ENCODE measurements at regions not wholly inside any gene's neighbourhood (a gene's known extent, or its start where the extent isn't known, plus 50 kb on each side); places are given as distances from the start of the nearest gene placed in this dataset.

- TF ChIP-seq REST (IDR thresholded peaks at IDR 0.05) (no peak), POLR2A (IDR thresholded peaks at IDR 0.05; ENCODE audit: low read length) (no peak), EP300 (IDR thresholded peaks at IDR 0.05) (no peak)
Observed at GRCh38 chr15:69524814-69525213, 72.2 kb downstream of the RPLP1 start (continued).

GRCh38 chr15:69525543-69525942, 72.9 kb downstream of the RPLP1 start:
- H3K4me1 ChIP-seq: peaks cover 11% of the 10 kb centered on the region; the same call in 2 of the 3 replicates
- no peak overlapping the region for H3K27ac ChIP-seq
- ATAC-seq (no peak), FAIRE-seq (no peak), DNase-seq (ENCODE audit: low read depth in 1 of 2, low spot score in 1 of 2) (no peak)
- H3K4me2 ChIP-seq: no peak overlapping the region
- 89% methylated on average over 6 of the region's 6 CpGs for WGBS (ENCODE audit: missing lambda C conversion rate)
- no peaks in the 10 kb centered on the region for H3K9me3 ChIP-seq
- TF ChIP-seq ATOH8 (CRISPR knock-in tag; IDR thresholded peaks at IDR 0.05; ENCODE audit: low read depth) (no peak), MAX (IDR thresholded peaks at IDR 0.05) (no peak), HMGXB4 (CRISPR knock-in tag; IDR thresholded peaks at IDR 0.05; ENCODE audit: borderline replicate concordance) (no peak), BCL3 (IDR thresholded peaks at IDR 0.05) (no peak), USF2 (IDR thresholded peaks at IDR 0.05) (no peak), MAZ (IDR thresholded peaks at IDR 0.05; ENCODE audit: borderline replicate concordance, low read depth, low read length) (no peak), ZSCAN20 (CRISPR knock-in tag; IDR thresholded peaks at IDR 0.05) (no peak), E2F6 (IDR thresholded peaks at IDR 0.05; ENCODE audit: borderline replicate concordance, low read depth) (no peak), ZNF302 (CRISPR knock-in tag; IDR thresholded peaks at IDR 0.05) (no peak), EHMT2 (IDR thresholded peaks at IDR 0.05; ENCODE audit: low read depth) (no peak), MAFK (IDR thresholded peaks at IDR 0.05; ENCODE audit: partially characterized antibody) (no peak)
- CTCF ChIA-PET: interaction anchor here (0.5 to 2.4 kb wide), 4 partner anchors 14 to 962 kb away, joined by 3 to 11 read pairs (median 4); no protein-coding TSS in a partner anchor
- POLR2A ChIA-PET: no interaction called here
- no peak overlapping the region for H3K4me3 ChIP-seq
